ACC112 (cell line): ENCODE measurements at regions not wholly inside any gene's neighbourhood (a gene's known extent, or its start where the extent isn't known, plus 50 kb on each side); places are given as distances from the start of the nearest gene placed in this dataset.

ENCODE experiments used
- H2AFZ ChIP-seq: fragments of 200-600 bp; sonication (generic); one replicate; pipeline ENCODE4 v1.6.0; 2017; ENCODE audit warnings: antibody characterized with exemption, low read length; ENCODE audit not compliant: unreplicated experiment
- H3K27ac ChIP-seq: fragments of 200-600 bp; sonication (generic); 2 replicates; pipeline ENCODE4 v1.5.1; 2014; ENCODE audit warnings: low read depth, mild to moderate bottlenecking, antibody characterized with exemption, low read length, moderate library complexity
- H3K27me3 ChIP-seq: fragments of 200-600 bp; sonication (generic); 2 replicates; pipeline ENCODE4 v1.6.1; 2014; ENCODE audit warnings: mild to moderate bottlenecking, antibody characterized with exemption, low read length, moderate library complexity, mixed read lengths; ENCODE audit not compliant: insufficient read depth
- H3K36me3 ChIP-seq: fragments of 200-600 bp; sonication (generic); 2 replicates; pipeline ENCODE4 v1.6.1; 2016; ENCODE audit warnings: mild to moderate bottlenecking, antibody characterized with exemption, low read length, moderate library complexity, mixed read lengths; ENCODE audit not compliant: insufficient read depth
- H3K4me1 ChIP-seq: fragments of 200-600 bp; sonication (generic); one replicate; pipeline ENCODE4 v1.6.1; 2016; ENCODE audit warnings: low read length, mixed read lengths; ENCODE audit not compliant: insufficient read depth, unreplicated experiment, control insufficient read depth
- H3K4me3 ChIP-seq: fragments of 200-600 bp; sonication (generic); 2 replicates; pipeline ENCODE4 v1.5.1; 2014; ENCODE audit warnings: mild to moderate bottlenecking, low read depth, low read length
- H3K79me2 ChIP-seq: fragments of 200-600 bp; sonication (generic); one replicate; pipeline ENCODE4 v1.6.0; 2016; ENCODE audit warnings: low read length; ENCODE audit not compliant: control insufficient read depth, unreplicated experiment, insufficient read depth

GRCh38 chrX:69289046-69289792, 124.0 kb upstream of the PJA1 start:
- Histone ChIP-seq H3K27ac (no peak overlapping the region), H3K36me3 (no peaks in the 10 kb centered on the region), H3K27me3 (no peaks in the 10 kb centered on the region), H2AFZ (no peak overlapping the region), H3K4me1 (peaks cover 7% of the 10 kb centered on the region), H3K79me2 (no peaks in the 10 kb centered on the region), H3K4me3 (no peak overlapping the region)

- Histone ChIP-seq H3K27ac (no peak overlapping the region), H3K36me3 (no peaks in the 10 kb centered on the region), H3K4me3 (no peak overlapping the region), H3K4me1 (peaks cover 7% of the 10 kb centered on the region), H3K79me2 (no peaks in the 10 kb centered on the region), H3K27me3 (no peaks in the 10 kb centered on the region), H2AFZ (no peak overlapping the region)
Observed at GRCh38 chrX:69287095-69287494, 121.8 kb upstream of the PJA1 start.

DNA sequence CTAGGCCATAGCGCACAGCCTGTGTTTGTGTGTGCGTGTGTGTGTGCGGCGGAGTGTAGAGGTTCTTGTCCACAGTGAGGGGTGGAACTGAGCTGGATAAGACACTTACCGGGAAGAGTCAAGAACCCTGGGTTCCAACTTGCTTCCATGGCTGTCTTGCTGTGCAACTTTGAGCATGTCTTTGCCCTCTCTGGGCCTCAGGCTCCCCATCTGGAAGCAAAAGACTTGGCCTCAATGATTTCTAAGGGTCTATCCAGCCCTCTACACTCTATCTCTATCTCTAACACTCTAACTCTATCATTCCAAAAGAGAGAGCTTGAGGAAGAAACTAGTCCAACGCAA, 121.3 kb upstream of the PJA1 start:
- Histone ChIP-seq H3K27me3 (no peaks in the 10 kb centered on the region), H3K79me2 (no peaks in the 10 kb centered on the region), H2AFZ (no peak overlapping the region), H3K36me3 (no peaks in the 10 kb centered on the region), H3K4me1 (peaks cover 7% of the 10 kb centered on the region), H3K4me3 (no peak overlapping the region), H3K27ac (no peak overlapping the region)

DNA sequence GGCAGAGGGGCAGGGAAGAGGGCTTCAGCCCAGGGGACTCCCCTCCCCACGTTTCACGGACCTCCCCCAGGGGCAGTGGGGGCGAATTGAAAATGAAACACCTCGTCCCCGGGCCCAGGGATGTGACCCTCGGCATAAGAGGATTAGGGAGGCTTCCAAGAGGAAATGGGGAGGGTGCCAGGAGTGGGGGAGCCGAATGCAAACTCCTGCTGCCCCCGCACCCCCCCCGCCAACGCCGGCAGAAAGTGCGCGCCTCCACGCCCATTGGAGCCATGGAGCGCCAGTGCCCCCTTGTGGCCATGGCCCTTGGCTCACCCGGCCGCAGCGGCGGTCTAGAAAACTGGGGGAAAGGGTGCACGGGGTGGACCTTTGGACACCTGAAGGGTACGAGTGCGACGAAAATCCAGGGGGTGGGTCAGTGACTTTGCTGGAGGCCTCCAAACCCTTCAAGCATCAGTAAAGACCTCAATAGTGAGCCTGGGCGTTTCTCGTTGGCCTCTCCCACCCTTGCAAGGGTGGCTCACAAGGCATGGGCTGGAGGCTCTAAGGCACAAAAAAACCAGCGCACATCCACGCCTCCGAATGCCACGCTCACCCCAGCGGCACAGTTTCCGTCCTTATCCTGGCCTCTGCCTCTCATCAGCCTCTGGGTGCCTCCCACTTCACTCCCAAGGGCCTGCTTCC, 120.8 kb upstream of the PJA1 start:
- H3K79me2 ChIP-seq: no peaks in the 10 kb centered on the region
- peak overlapping the region; percentile 33 for H2AFZ ChIP-seq
- H3K36me3 ChIP-seq: no peaks in the 10 kb centered on the region
- no peak overlapping the region for H3K27ac ChIP-seq
- H3K27me3 ChIP-seq: no peaks in the 10 kb centered on the region
- H3K4me3 ChIP-seq: peak overlapping the region; percentile 71
- peaks cover 7% of the 10 kb centered on the region for H3K4me1 ChIP-seq

- Histone ChIP-seq H3K36me3 (no peaks in the 10 kb centered on the region), H3K79me2 (no peaks in the 10 kb centered on the region), H3K4me3 (peak overlapping the region; percentile 71), H3K4me1 (peaks cover 7% of the 10 kb centered on the region), H3K27ac (no peak overlapping the region), H2AFZ (peak overlapping the region; percentile 33), H3K27me3 (no peaks in the 10 kb centered on the region)
Observed at GRCh38 chrX:69285401-69285877, 120.2 kb upstream of the PJA1 start.

DNA sequence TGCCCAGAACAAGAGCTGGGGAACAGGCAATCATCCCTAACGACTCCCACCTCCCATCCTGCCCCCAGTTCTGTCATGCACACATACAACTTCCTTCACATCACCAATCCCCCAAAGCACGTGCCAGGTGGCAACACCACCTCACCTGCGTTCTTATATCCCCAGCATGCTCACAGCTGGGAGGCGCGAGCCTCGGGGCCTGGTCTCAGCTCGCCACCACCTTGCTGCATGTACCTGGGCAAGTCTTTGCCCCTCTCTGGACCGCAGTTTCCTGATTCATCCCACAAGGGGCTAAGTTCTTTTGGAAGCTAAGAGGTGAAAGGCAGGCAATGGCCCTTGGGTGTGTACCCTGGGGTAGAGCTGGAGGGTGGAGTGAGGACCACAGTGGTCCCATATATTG, 119.2 kb upstream of the PJA1 start:
- Histone ChIP-seq H2AFZ (no peak overlapping the region), H3K4me3 (no peak overlapping the region), H3K27ac (no peak overlapping the region), H3K79me2 (no peaks in the 10 kb centered on the region), H3K27me3 (no peaks in the 10 kb centered on the region), H3K4me1 (peaks cover 7% of the 10 kb centered on the region), H3K36me3 (no peaks in the 10 kb centered on the region)

DNA sequence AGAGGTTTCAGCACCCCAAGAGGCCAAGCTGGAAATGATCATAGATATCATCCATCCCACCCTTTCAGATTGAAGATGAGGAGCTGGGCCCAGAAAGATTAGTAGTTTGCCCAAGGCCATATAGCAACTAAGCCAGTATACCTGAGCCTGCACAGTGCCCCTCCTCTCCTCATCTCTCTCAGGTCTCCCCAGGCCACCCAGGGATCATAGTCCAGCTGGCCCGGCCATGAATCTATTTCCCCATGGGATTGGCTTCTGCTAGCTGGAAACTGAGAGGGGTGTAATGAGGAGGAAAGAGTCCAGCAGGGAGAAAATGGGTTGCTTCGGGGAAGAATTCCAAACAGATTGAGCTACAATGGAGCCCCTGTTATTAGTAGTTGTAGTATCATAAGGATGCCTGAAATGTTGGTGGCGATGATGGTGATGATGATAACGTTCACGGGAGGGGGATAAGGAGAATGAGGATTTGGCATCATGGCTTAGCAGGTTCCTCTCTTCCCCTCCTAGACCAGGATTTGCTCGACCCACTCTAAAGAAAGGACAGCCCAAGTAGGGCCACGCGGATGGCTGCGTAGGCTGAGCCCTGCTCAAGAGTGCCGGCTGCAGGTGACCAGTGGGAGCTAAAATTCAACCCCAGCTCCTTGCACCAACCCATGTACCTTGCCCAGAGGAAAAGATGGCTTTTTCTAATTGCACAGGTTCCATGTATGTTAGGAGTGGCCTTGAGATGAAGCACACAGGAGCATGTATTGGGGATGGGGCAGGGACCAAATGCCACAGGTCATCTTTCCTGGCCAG, 117.8 kb upstream of the PJA1 start:
- peaks cover 7% of the 10 kb centered on the region for H3K4me1 ChIP-seq

DNA sequence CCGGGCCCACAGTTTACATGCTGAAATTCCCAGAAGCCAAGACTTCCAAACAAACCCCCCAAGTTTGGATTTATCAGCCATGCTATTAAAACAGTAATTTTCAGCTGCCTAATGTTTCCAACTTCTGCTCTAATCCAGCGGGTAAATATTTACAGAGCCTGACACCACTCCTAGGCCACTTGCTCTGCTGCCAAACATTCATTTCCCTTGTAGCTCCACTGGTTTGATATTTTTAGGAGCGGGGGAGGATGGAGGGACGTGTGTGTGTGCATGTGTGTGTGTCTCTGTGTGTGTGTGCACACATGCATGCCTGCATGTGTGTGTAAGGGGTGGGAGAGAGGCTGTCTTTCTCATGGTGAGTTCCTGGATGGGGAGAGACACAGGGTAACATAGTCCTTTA, 115.7 kb upstream of the PJA1 start:
- H3K27ac ChIP-seq: no peak overlapping the region
- H2AFZ ChIP-seq: no peak overlapping the region
- no peak overlapping the region for H3K4me3 ChIP-seq
- H3K27me3 ChIP-seq: no peaks in the 10 kb centered on the region
- peaks cover 7% of the 10 kb centered on the region for H3K4me1 ChIP-seq
- no peaks in the 10 kb centered on the region for H3K79me2 ChIP-seq
- H3K36me3 ChIP-seq: no peaks in the 10 kb centered on the region

More for the DNA sequence above, 117.8 kb upstream of the PJA1 start:
- H3K27me3 ChIP-seq: no peaks in the 10 kb centered on the region
- no peak overlapping the region for H3K4me3 ChIP-seq
- H3K27ac ChIP-seq: no peak overlapping the region
- H3K36me3 ChIP-seq: no peaks in the 10 kb centered on the region
- no peaks in the 10 kb centered on the region for H3K79me2 ChIP-seq
- H2AFZ ChIP-seq: no peak overlapping the region

DNA sequence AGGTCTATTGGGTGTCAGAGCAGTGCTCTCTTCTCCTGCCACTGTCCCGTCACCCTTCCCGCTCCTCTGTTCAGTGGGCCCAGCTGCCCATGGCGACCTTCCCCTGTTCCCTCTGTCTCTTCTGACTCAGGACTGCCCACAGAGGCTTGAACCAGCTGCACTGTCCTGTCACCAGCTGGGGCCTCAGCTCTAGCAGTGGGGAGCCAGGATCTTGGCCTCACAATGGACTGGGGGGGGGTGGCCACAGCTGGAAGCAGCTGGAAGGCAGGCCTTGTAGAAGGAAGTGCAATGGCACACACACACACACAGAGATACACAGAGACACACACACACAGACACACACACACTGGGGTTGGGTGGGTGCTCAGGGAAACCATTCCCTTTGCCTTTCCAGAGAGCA, 114.0 kb upstream of the PJA1 start:
- Histone ChIP-seq H3K79me2 (no peaks in the 10 kb centered on the region), H3K4me3 (no peak overlapping the region), H3K36me3 (no peaks in the 10 kb centered on the region), H3K27me3 (peaks cover 9% of the 10 kb centered on the region), H3K4me1 (no peaks in the 10 kb centered on the region), H3K27ac (no peak overlapping the region), H2AFZ (no peak overlapping the region)

GRCh38 chrX:69278031-69278687, 112.9 kb upstream of the PJA1 start:
- no peak overlapping the region for H3K27ac ChIP-seq
- H3K27me3 ChIP-seq: peaks cover 9% of the 10 kb centered on the region
- H3K36me3 ChIP-seq: no peaks in the 10 kb centered on the region
- no peaks in the 10 kb centered on the region for H3K79me2 ChIP-seq
- no peak overlapping the region for H2AFZ ChIP-seq
- H3K4me3 ChIP-seq: no peak overlapping the region
- H3K4me1 ChIP-seq: no peaks in the 10 kb centered on the region
